ENCODE measurements at regions not wholly inside any gene's neighbourhood (a gene's known extent, or its start where the extent isn't known, plus 50 kb on each side); places are given as distances from the start of the nearest gene placed in this dataset.

GRCh38 chr2:147364597-147364996, 480.2 kb upstream of the ACVR2A start:
- DNase-seq, result no peak

GRCh38 chr2:147363181-147363580, 481.6 kb upstream of the ACVR2A start:
- DNase-seq, result no peak

- DNase-seq, result no peak
Observed at GRCh38 chr2:147358375-147358774, 486.5 kb upstream of the ACVR2A start.

- no peak for DNase-seq
Observed at GRCh38 chr2:147356157-147356556, 488.7 kb upstream of the ACVR2A start.

GRCh38 chr2:147355706-147356105, 489.1 kb upstream of the ACVR2A start:
- no peak for DNase-seq

GRCh38 chr2:147353072-147353381, 491.8 kb upstream of the ACVR2A start:
- DNase-seq, result no peak

GRCh38 chr2:147352264-147353071, 492.4 kb upstream of the ACVR2A start:
- DNase-seq, result peak; percentile 30 to 45 (median 37)

GRCh38 chr2:147351784-147352183, 493.0 kb upstream of the ACVR2A start:
- DNase-seq, result peak in 1 of 3 donors; percentile 6

- peak in 2 of 3 donors; percentile 31 to 40 for DNase-seq
Observed at GRCh38 chr2:147348931-147349555, 495.8 kb upstream of the ACVR2A start.

- DNase-seq, result no peak
Observed at GRCh38 chr2:147346142-147346541, 498.7 kb upstream of the ACVR2A start.

GRCh38 chr2:147345246-147345645, 499.6 kb upstream of the ACVR2A start:
- no peak for DNase-seq

- peak in 1 of 3 donors; percentile 8 for DNase-seq
Observed at GRCh38 chr2:147342329-147342728, 502.5 kb upstream of the ACVR2A start.

GRCh38 chr2:147331790-147332419, 512.9 kb upstream of the ACVR2A start:
- peak in 1 of 3 donors; percentile 10 for DNase-seq

GRCh38 chr2:147330925-147331324, 513.9 kb upstream of the ACVR2A start:
- DNase-seq, result no peak

GRCh38 chr2:147327613-147328012, 517.2 kb upstream of the ACVR2A start:
- no peak for DNase-seq

GRCh38 chr2:147325990-147326389, 518.8 kb upstream of the ACVR2A start:
- DNase-seq, result no peak

- no peak for DNase-seq
Observed at GRCh38 chr2:147320146-147320545, 524.7 kb upstream of the ACVR2A start.

- DNase-seq, result no peak
Observed at GRCh38 chr2:147311058-147311430, 533.8 kb upstream of the ACVR2A start.

GRCh38 chr2:147310335-147311057, 534.3 kb upstream of the ACVR2A start:
- no peak for DNase-seq

GRCh38 chr2:147297820-147298219, 547.0 kb upstream of the ACVR2A start:
- no peak for DNase-seq

- no peak for DNase-seq
Observed at GRCh38 chr2:147294825-147295392, 549.9 kb upstream of the ACVR2A start.
